ENCODE measurements at regions not wholly inside any gene's neighbourhood (a gene's known extent, or its start where the extent isn't known, plus 50 kb on each side); places are given as distances from the start of the nearest gene placed in this dataset.

DNA sequence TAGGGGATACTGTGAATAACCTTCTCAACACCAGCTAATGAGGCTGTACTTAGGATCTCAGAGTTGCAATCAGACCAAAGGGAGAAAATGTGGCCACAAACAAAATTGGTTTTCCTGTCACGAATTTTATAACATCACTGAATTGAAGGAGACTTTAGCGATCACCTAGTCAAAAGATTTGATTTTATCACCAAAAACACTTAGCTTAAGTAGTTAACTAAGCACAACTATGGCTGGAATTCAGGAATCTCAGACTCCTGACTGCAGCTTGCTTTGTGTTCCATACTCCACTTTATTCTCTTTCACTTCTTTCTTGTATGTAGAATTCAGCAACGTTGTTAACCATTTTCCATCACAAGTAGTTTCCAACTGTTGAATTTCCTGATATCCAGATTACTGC, 152.0 kb downstream of the SLC16A9 start:
- TF ChIP-seq, protein P1, sequence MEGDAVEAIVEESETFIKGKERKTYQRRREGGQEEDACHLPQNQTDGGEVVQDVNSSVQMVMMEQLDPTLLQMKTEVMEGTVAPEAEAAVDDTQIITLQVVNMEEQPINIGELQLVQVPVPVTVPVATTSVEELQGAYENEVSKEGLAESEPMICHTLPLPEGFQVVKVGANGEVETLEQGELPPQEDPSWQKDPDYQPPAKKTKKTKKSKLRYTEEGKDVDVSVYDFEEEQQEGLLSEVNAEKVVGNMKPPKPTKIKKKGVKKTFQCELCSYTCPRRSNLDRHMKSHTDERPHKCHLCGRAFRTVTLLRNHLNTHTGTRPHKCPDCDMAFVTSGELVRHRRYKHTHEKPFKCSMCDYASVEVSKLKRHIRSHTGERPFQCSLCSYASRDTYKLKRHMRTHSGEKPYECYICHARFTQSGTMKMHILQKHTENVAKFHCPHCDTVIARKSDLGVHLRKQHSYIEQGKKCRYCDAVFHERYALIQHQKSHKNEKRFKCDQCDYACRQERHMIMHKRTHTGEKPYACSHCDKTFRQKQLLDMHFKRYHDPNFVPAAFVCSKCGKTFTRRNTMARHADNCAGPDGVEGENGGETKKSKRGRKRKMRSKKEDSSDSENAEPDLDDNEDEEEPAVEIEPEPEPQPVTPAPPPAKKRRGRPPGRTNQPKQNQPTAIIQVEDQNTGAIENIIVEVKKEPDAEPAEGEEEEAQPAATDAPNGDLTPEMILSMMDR (IDR thresholded peaks at IDR 0.05; ENCODE audit: insufficient read depth, low read length) = no peak
- H3K4me3 ChIP-seq (ENCODE audit: low read depth, low read length) = no peak overlapping the region
- DNase-seq (ENCODE audit: low read depth) = no peak

DNA sequence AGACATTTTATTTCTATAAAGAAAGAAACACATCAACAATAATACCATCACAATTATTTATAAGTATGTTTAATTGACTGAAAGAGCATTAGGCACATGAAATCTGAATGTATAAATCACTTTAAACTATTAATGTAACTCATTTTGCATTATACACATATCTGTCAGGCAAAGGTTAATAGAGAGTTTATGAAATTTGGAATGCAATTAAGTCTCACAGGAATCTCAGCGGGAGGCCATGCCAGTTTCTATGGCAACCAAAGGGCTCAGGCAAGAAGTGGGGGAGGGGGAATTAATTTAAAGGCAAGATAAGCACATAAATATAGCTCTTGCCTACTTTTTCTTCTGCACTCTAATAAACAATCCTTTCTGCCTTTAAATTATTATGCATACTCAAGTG, 152.6 kb downstream of the SLC16A9 start:
- H3K4me3 ChIP-seq (ENCODE audit: low read depth, low read length) = no peak overlapping the region
- no peak for DNase-seq (ENCODE audit: low read depth)
- TF ChIP-seq, protein P1 (IDR thresholded peaks at IDR 0.05; ENCODE audit: insufficient read depth, low read length) = no peak

DNA sequence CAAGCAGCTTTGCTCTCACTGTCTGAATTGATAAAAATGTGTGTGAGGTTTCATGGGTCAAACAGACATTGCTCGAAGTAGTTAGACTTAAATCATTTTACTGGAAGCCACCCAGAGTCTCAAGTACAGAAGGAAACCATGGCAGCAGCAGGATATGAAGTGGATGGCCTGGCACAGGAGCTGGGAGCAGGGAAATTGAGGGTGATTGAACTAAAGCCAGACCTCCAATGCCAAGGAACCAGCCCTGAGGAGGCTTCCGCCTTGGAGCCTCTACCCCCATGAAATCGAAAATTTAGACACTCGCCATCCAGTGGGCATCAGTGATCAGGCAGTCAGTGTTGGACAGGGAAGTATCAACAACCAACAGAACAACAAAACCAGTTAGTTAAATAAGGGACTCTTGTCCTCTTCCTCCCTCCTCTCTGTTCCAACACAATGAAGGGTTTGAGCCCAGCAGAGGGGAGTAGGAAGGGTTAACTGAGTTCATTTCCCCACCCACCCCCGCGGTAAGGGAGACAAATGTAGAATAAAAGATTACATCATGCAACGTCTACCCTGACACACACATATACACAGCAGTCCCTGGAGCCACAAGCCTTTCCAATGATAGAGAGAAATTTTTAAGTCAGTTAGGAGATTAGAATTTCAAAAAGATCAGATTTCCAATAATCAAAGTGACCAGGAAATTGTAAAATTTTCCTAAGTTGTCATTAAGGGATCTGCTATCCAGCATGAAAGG, 156.3 kb downstream of the SLC16A9 start:
- DNase-seq (ENCODE audit: low read depth) = no peak
- TF ChIP-seq, protein P1 (IDR thresholded peaks at IDR 0.05; ENCODE audit: insufficient read depth, low read length) = no peak
- no peak overlapping the region for H3K4me3 ChIP-seq (ENCODE audit: low read depth, low read length)

DNA sequence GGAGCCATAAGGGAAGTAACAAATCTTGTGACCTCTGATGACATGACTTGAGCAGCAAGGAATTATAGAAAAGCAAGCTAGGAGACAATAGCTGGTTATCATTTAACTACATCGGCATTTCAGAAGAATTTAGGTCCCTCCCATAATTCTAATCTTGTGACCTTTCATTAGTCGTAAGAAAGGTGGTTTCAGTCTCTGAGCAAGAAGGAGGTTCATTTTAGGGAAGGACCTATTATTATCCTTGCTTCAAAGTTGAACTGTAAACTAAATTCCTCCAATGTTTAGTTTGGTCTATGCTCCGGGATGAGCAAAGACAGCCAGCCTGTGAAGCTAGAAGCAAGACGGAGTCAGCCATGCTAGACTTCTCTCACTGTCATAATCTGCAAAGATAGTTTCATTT, 159.6 kb downstream of the SLC16A9 start:
- DNase-seq (ENCODE audit: low read depth) = no peak
- TF ChIP-seq, protein P1 (IDR thresholded peaks at IDR 0.05; ENCODE audit: insufficient read depth, low read length) = no peak
- H3K4me3 ChIP-seq (ENCODE audit: low read depth, low read length) = no peak overlapping the region

DNA sequence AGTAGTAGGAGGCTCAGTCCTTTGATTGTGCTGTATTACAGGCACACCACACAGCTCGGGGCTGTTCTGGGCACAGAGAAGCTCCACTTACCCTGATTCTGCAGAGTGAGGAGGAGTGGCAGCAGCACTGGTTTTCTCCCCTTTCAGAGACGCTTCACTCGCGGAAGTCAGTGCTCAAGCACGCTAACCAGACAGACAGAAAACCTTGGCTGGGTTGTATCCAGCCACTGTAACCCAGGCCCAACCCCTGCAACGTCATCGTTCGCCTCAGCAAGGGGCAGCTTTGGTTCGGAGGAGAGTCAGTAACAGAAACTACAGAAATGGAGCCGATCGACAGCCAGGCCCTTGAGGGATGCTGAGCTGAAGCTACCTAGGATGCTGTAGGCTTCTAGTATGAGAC, 171.0 kb downstream of the SLC16A9 start:
- no peak for DNase-seq (ENCODE audit: low read depth)
- no peak overlapping the region for H3K4me3 ChIP-seq (ENCODE audit: low read depth, low read length)
- TF ChIP-seq, protein P1 (IDR thresholded peaks at IDR 0.05; ENCODE audit: insufficient read depth, low read length) = no peak

DNA sequence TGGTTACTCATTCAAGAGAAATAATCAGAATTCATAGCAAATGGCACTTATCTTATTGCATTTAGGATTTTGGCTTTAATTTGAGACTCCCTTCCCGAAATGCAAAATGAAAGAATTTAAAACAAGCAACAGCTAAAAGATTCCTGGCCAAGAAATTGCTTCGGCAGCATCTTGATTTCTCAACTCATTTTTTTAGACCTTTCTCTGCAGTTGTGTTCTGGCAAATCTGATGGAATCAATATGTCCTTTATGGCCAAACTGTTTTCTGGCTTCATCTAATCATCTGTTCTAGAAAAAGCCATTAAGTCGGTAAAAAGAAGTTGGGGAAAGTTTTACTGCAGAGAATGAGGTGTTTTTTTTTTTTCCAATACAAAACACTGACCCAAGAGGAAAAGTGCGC, 172.1 kb downstream of the SLC16A9 start:
- H3K4me3 ChIP-seq (ENCODE audit: low read depth, low read length) = no peak overlapping the region
- TF ChIP-seq, protein P1 (IDR thresholded peaks at IDR 0.05; ENCODE audit: insufficient read depth, low read length) = no peak
- peak; percentile 58 for DNase-seq (ENCODE audit: low read depth)
